COLO829 (cell line): ENCODE measurements at regions not wholly inside any gene's neighbourhood (a gene's known extent, or its start where the extent isn't known, plus 50 kb on each side); places are given as distances from the start of the nearest gene placed in this dataset.
"Not testable (repeated sequence)": the region's sequence is repeated elsewhere in the genome, so short reads cannot be mapped to it uniquely, and the experiment has no call there.

Experiments
- DNase-seq: peaks from one replicate; pipeline ENCODE4 v3.0.0; 2012; ENCODE audit warnings: low spot score

DNA sequence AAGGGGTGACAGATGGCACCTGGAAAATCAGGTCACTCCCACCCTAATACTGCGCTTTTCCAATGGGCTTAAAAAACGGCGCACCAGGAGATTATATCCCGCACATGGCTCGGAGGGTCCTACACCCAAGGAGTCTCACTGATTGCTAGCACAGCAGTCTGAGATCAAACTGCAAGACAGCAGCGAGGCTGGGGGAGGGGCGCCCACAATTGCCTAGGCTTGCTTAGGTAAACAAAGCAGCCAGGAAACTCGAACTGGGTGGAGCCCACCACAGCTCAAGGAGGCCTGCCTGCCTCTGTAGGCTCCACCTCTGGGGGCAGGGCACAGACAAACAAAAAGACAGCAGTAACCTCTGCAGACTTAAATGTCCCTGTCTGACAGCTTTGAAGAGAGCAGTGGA lies 205.7 kb upstream of the HTR1E start:
- DNase-seq, result not testable (repeated sequence)

DNA sequence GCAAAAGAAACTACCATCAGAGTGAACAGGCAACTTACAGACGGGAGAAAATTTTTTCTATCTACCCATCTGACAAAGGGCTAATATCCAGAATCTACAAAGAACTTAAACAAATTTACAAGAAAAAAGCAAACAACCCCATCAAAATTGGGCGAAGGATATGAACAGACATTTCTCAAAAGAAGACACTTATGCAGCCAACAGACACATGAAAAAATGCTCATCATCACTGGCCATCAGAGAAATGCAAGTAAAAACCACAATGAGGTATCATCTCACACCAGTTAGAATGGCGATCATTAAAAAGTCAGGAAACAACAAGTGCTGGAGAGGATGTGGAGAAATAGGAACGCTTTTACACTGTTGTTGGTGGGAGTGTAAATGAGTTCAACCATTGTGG lies 206.6 kb upstream of the HTR1E start:
- not testable (repeated sequence) for DNase-seq

GRCh38 chr6:86730216-86730615 lies 207.1 kb upstream of the HTR1E start:
- no peak for DNase-seq

- DNase-seq, result no peak
These were observed 208.4 kb upstream of the HTR1E start for GRCh38 chr6:86728976-86729375.

GRCh38 chr6:86724695-86725094 lies 212.6 kb upstream of the HTR1E start:
- DNase-seq, result no peak

DNA sequence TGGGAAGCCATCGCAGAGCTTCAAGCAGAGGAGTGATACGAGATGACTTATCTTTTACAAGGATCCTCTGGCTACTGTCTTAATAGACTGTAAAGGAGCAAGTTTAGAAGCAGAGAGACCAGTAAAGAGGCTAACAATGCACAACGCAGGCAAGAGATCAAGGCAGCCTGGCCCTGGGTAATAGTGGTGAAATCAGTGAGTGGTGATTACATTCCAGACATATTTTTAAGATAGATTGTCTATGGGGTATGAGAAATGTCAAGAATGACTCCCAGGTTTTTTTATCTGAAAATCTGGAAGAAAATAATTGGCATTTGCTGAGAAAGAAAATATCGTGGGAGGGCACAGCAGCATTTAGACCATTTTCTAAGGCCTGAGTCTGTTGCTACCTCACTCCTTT lies 213.6 kb upstream of the HTR1E start:
- no peak for DNase-seq

GRCh38 chr6:86723151-86723550 lies 214.2 kb upstream of the HTR1E start:
- no peak for DNase-seq

- no peak for DNase-seq
These were observed 215.2 kb upstream of the HTR1E start for GRCh38 chr6:86722131-86722530.

DNA sequence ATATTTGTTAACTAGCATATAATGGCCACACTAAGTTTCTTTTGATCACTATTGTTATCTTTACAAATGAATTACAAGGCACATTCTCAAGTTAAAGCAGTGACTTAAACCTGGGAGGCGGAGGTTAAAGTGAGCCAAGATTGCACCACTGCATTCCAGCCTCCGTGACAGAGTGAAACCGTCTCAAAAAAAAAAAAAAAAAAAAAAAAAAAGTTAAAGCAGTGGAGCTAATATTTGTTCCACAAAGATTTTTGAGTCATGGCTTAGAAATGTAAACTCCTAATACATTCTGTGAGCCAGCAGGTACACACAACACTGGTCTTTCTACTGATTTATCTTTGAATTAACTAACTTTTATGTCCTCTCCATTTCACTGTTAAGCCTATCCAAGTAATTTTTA lies 221.7 kb upstream of the HTR1E start:
- no peak for DNase-seq

- DNase-seq, result no peak
These were observed 225.3 kb upstream of the HTR1E start for GRCh38 chr6:86712039-86712438.

- DNase-seq, result no peak
These were observed 229.7 kb upstream of the HTR1E start for GRCh38 chr6:86707545-86708120.

- no peak for DNase-seq
These were observed 230.9 kb upstream of the HTR1E start for GRCh38 chr6:86706449-86706848.

DNA sequence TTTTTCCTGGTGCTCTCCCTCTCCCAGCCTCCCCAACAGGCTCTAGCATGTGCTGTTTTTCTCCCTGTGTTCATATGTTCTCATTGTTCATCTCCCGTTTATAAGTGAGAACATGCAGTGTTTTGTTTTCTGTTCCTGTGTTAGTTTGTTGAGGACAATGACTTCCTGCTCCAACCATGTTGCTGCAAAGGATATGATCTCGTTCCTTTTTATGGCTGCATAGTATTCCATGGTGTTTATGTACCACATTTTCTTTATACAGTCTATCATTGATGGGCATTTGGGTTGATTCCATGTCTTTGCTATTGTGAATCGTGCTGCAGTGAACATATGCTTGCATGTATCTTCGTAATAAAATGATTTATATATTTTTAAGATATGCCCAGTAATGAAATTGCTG lies 236.1 kb upstream of the HTR1E start:
- not testable (repeated sequence) for DNase-seq

- DNase-seq, result no peak
These were observed 250.8 kb upstream of the HTR1E start for GRCh38 chr6:86686496-86686895.

DNA sequence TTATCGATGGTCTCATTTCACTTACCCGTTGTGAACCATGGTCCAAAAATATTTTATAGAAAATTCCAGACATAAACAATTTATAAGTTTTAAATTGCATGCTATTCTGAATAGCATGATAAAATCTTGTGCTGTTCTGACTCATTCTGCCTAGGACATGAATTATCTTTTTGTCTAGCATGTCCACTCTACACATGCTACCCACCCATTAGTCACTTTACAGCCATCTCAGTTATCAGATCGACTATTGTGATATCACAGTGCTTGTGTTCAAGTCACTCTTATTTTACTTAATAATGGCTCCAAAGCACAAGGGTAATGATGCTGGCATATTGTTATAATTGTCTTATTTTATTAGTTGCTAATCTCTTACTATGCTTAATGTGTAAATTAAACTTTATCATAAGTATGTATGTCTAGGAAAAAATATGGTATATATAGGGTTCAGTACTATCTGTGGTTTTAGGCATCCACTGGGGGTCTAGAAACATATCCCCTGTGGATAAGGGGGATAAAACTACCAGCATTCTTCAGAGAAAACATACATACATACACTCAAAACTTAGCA lies 252.0 kb upstream of the HTR1E start:
- DNase-seq, result no peak

DNA sequence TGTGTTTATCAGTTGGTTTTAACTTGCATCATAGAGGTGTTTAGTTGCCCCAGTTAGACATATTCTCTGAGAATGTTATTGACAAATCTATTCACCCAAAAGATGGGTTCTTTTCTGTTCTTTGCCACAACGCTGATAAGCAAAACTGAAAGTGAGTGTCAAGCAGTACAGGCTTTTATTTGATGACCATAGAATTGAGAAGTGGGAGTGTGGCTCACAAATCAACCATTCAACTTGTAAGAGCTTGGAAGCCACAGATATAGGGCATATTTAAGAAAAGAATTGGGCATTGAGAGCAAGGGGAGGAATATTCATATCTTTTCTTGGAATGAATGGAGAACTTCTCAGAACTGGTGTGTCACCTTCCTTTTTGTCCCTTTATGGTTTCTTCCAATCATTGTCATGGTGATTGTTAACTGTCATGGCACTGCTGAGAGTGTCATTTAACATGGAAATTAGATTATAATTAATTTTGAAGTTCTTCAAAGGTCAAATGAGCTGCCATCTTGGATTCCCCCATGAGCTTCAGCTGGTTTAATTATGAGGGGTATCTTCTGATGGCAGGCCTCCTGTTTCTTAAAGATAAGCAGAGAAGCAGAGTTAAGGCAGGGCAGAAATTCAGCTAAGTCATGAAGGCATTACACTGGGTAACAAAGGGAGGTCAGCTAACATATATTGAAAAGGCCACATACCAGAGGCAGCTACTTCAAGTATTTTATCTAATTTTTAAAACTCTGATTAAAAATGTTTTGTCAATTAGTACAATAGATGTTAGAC lies 254.0 kb upstream of the HTR1E start:
- DNase-seq, result no peak

GRCh38 chr6:86682297-86682696 lies 255.0 kb upstream of the HTR1E start:
- no peak for DNase-seq

- not testable (repeated sequence) for DNase-seq
These were observed 256.2 kb upstream of the HTR1E start for GRCh38 chr6:86681140-86681539.

DNA sequence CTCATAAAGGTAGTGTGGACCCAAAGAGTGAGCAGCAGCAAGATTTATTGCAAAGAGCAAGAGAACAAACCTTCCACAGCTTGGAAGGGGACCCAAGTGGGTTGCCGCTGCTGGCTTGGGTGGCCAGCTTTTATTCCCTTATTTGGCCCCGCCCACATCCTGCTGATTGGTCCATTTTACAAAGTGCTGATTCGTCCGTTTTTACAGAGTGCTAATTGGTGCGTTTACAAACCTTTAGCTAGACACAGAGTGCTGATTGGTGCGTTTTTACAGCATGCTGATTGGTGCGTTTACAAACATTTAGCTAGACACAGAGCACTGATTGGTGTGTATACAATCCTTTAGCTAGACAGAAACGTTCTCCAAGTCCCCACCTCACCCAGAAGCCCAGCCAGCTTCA lies 265.2 kb upstream of the HTR1E start:
- not testable (repeated sequence) for DNase-seq

- DNase-seq, result no peak
These were observed 280.1 kb upstream of the HTR1E start for GRCh38 chr6:86657192-86657591.

DNA sequence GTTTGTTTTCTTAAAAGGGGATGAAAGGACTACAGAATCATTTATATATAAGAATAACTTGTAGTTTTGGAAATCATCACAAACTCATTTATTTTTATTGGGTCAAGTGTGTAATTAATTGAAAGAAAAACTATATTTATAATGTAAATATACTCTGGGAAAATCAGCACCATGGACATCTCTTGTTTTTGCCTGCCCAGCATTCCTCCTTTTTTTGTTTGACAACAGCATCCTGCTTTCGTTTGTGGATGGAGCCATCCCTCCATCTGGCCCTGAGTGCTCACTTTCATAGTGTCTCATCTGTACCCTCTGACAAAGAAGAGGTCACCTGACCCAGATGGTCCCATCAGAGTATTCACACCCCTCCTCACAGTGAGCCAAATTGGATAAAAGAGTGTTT lies 308.2 kb upstream of the HTR1E start:
- no peak for DNase-seq

GRCh38 chr6:86619428-86619827 lies 317.9 kb upstream of the HTR1E start:
- DNase-seq, result no peak

GRCh38 chr6:86615299-86615698 lies 322.0 kb upstream of the HTR1E start:
- DNase-seq, result no peak
